K562 (cell line): ENCODE measurements at regions not wholly inside any gene's neighbourhood (a gene's known extent, or its start where the extent isn't known, plus 50 kb on each side); places are given as distances from the start of the nearest gene placed in this dataset.

Source experiments
- ETV6 ChIP-seq, 3 experiments: fragments of 150-350 bp in 1 of 3; sonication (generic) in 1 of 3; formaldehyde crosslinking in 1 of 3; IDR thresholded peaks; 2 replicates each; pipeline versions ENCODE4 v1.6.1 to v1.8.0; 2014 to 2022; ENCODE audit warnings: borderline replicate concordance in 2 of 3, low read depth in 2 of 3, antibody characterized with exemption in 1 of 3, low read length in 1 of 3, mild to moderate bottlenecking in 1 of 3, missing genetic modification reagents in 1 of 3
- GTF3C2 ChIP-seq: IDR thresholded peaks from 3 replicates; pipeline ENCODE4 v1.6.1; 2011; ENCODE audit warnings: borderline replicate concordance, mild to moderate bottlenecking, moderate library complexity; ENCODE audit not compliant: insufficient read length; ENCODE audit errors: extremely low read depth
- JUND ChIP-seq, 2 experiments: IDR thresholded peaks; 2 replicates in 1 of 2; 3 replicates in 1 of 2; pipeline ENCODE4 v1.6.1; 2011; ENCODE audit warnings: borderline replicate concordance in 2 of 2, low read depth in 2 of 2, low read length in 2 of 2, improper control_type of control experiment in 1 of 2, missing biosample characterization in 1 of 2, missing genetic modification characterization in 1 of 2, missing genetic modification reagents in 1 of 2
- REST ChIP-seq, 2 experiments: fragments of 450-650 bp; formaldehyde crosslinking in 1 of 2; IDR thresholded peaks; 2 replicates each; pipeline versions ENCODE4 v1.4.0 to v1.6.1; 2014 to 2020; ENCODE audit warnings: mild to moderate bottlenecking in 2 of 2, borderline replicate concordance in 1 of 2, low read depth in 1 of 2

GRCh38 chr2:187966924-187967323, 324.8 kb upstream of the GULP1 start:
- no peak for TF ChIP-seq GTF3C2
- no peak for TF ChIP-seq JUND (IDR thresholded peaks at IDR 0.05; ENCODE audit: borderline replicate concordance, low read depth, low read length)
- TF ChIP-seq JUND (tag; IDR thresholded peaks at IDR 0.05; ENCODE audit: borderline replicate concordance, low read depth, low read length): no peak
- no peak for TF ChIP-seq REST (IDR thresholded peaks at IDR 0.05; ENCODE audit: borderline replicate concordance)
- no peak for TF ChIP-seq REST (CRISPR knock-in tag; IDR thresholded peaks at IDR 0.05; ENCODE audit: low read depth)
- TF ChIP-seq ETV6 (IDR thresholded peaks at IDR 0.05; ENCODE audit: borderline replicate concordance in 1 of 2, low read depth in 2 of 2, low read length in 1 of 2): no peak
- no peak for TF ChIP-seq ETV6 (CRISPR knock-in tag; IDR thresholded peaks at IDR 0.05; ENCODE audit: borderline replicate concordance)
